Endothelial cell of umbilical vein (primary cell): ENCODE measurements at regions not wholly inside any gene's neighbourhood (a gene's known extent, or its start where the extent isn't known, plus 50 kb on each side); places are given as distances from the start of the nearest gene placed in this dataset.

Experiments
- CTCF ChIP-seq, 2 donors: IDR thresholded peaks; 1 replicate in 1 of 2; 2 replicates in 1 of 2; pipeline ENCODE4 v1.5.1; 2011; ENCODE audit warnings: low read length in 2 of 2, mild to moderate bottlenecking in 2 of 2, moderate library complexity in 2 of 2, control low read depth in 1 of 2, inconsistent platforms in 1 of 2, low read depth in 1 of 2; ENCODE audit not compliant: insufficient read depth in 1 of 2; ENCODE audit errors: extremely low read depth in 1 of 2
- EZH2 ChIP-seq: IDR thresholded peaks from 2 replicates; pipeline ENCODE4 v1.6.1; 2012; ENCODE audit warnings: borderline replicate concordance, low read depth, mild to moderate bottlenecking, moderate library complexity, low read length, inconsistent platforms; ENCODE audit not compliant: severe bottlenecking
- FOS ChIP-seq: IDR thresholded peaks from 2 replicates; pipeline ENCODE4 v1.6.1; 2011; ENCODE audit warnings: mild to moderate bottlenecking, low read length, moderate library complexity, borderline replicate concordance; ENCODE audit not compliant: insufficient read depth
- MAX ChIP-seq: IDR thresholded peaks from 2 replicates; pipeline ENCODE4 v1.6.1; 2011; ENCODE audit not compliant: insufficient read depth, insufficient read length
- POLR2A ChIP-seq: IDR thresholded peaks from 2 replicates; pipeline ENCODE4 v1.6.1; 2012; ENCODE audit warnings: low read depth, mild to moderate bottlenecking, control low read depth, low read length
- POLR2AphosphoS5 ChIP-seq: IDR thresholded peaks from 2 replicates; pipeline ENCODE4 v1.6.1; 2012; ENCODE audit warnings: low read depth, mild to moderate bottlenecking, control low read depth, low read length, moderate library complexity; ENCODE audit not compliant: insufficient read depth

GRCh38 chr7:4631380-4632179, 50.5 kb upstream of the FOXK1 start:
- TF ChIP-seq POLR2A = no peak
- peak; percentile 65 to 66 for TF ChIP-seq CTCF (IDR thresholded peaks at IDR 0.05; ENCODE audit: extremely low read depth in 1 of 2, insufficient read depth in 1 of 2, low read depth in 1 of 2, low read length in 2 of 2)
- TF ChIP-seq FOS = no peak
- TF ChIP-seq POLR2AphosphoS5 = no peak
- no peak for TF ChIP-seq MAX
- no peak for TF ChIP-seq EZH2
